H9 (cell line): ENCODE measurements at regions not wholly inside any gene's neighbourhood (a gene's known extent, or its start where the extent isn't known, plus 50 kb on each side); places are given as distances from the start of the nearest gene placed in this dataset.
A peak's percentile ranks its signal among the peaks of the same experiment; 100 is the strongest.

Experiments used
- DNase-seq: peaks from one replicate; pipeline ENCODE4 v3.0.0-alpha.2; 2017
- H2AFZ ChIP-seq: one replicate; pipeline ENCODE4 v1.6.1; 2013; ENCODE audit warnings: mild to moderate bottlenecking, low read length, control low read depth, moderate library complexity
- H2AK5ac ChIP-seq: 2 replicates; pipeline ENCODE4 v1.6.1; 2013; ENCODE audit warnings: low read length, control low read depth, mixed read lengths; ENCODE audit not compliant: insufficient read length
- H2BK120ac ChIP-seq: one replicate; pipeline ENCODE4 v1.6.1; 2013; ENCODE audit warnings: low read depth, mild to moderate bottlenecking, low read length, control low read depth, inconsistent platforms; ENCODE audit not compliant: poor library complexity, severe bottlenecking
- H2BK12ac ChIP-seq: 2 replicates; pipeline ENCODE4 v1.6.1; 2013; ENCODE audit warnings: low read length, control low read depth, mixed read lengths, low read depth; ENCODE audit not compliant: insufficient read length
- H2BK15ac ChIP-seq: 2 replicates; pipeline ENCODE4 v1.6.1; 2013; ENCODE audit warnings: low read depth, low read length, control low read depth
- H2BK20ac ChIP-seq: one replicate; pipeline ENCODE4 v1.6.1; 2013; ENCODE audit warnings: low read depth, mild to moderate bottlenecking, low read length, control low read depth, inconsistent platforms; ENCODE audit not compliant: poor library complexity, severe bottlenecking
- H2BK5ac ChIP-seq: 2 replicates; pipeline ENCODE4 v1.6.1; 2013; ENCODE audit warnings: low read length, control low read depth, mixed read lengths; ENCODE audit not compliant: insufficient read length
- H3K14ac ChIP-seq: 2 replicates; pipeline ENCODE4 v1.6.1; 2013; ENCODE audit warnings: low read length, control low read depth; ENCODE audit not compliant: insufficient read depth
- H3K18ac ChIP-seq: 2 replicates; pipeline ENCODE4 v1.6.1; 2013; ENCODE audit warnings: low read depth, mild to moderate bottlenecking, mixed read lengths, low read length, control low read depth; ENCODE audit not compliant: insufficient read length
- H3K23ac ChIP-seq: 2 replicates; pipeline ENCODE4 v1.6.1; 2013; ENCODE audit warnings: low read length, control low read depth, mixed read lengths, low read depth; ENCODE audit not compliant: insufficient read length
- H3K23me2 ChIP-seq: 2 replicates; pipeline ENCODE4 v1.6.1; 2013; ENCODE audit warnings: low read depth, mild to moderate bottlenecking, mixed read lengths, low read length, control low read depth; ENCODE audit not compliant: insufficient read length, poor library complexity, severe bottlenecking
- H3K27ac ChIP-seq: 2 replicates; pipeline ENCODE4 v1.5.1; 2013; ENCODE audit warnings: low read length, control low read depth, mixed read lengths, low read depth; ENCODE audit not compliant: insufficient read length
- H3K27me3 ChIP-seq: 2 replicates; pipeline ENCODE4 v1.6.1; 2013; ENCODE audit warnings: low read length, control low read depth, inconsistent platforms; ENCODE audit not compliant: insufficient read depth
- H3K4ac ChIP-seq: 2 replicates; pipeline ENCODE4 v1.6.1; 2013; ENCODE audit warnings: low read depth, mild to moderate bottlenecking, control low read depth, inconsistent platforms, low read length, moderate library complexity
- H3K4me1 ChIP-seq: 2 replicates; pipeline ENCODE4 v1.6.1; 2013; ENCODE audit warnings: low read length, control low read depth, inconsistent platforms; ENCODE audit not compliant: insufficient read depth
- H3K4me2 ChIP-seq: 2 replicates; pipeline ENCODE4 v1.6.1; 2013; ENCODE audit warnings: low read length, control low read depth, mixed read lengths; ENCODE audit not compliant: insufficient read length, insufficient read depth
- H3K56ac ChIP-seq: 2 replicates; pipeline ENCODE4 v1.6.1; 2013; ENCODE audit warnings: low read depth, mild to moderate bottlenecking, mixed read lengths, low read length, control low read depth; ENCODE audit not compliant: insufficient read length
- H3K79me1 ChIP-seq: 2 replicates; pipeline ENCODE4 v1.6.1; 2013; ENCODE audit warnings: low read depth, mild to moderate bottlenecking, moderate library complexity, low read length, control low read depth, inconsistent platforms; ENCODE audit not compliant: insufficient read depth, poor library complexity, severe bottlenecking
- H3K79me2 ChIP-seq: 2 replicates; pipeline ENCODE4 v1.6.1; 2013; ENCODE audit warnings: low read length, control low read depth, inconsistent platforms; ENCODE audit not compliant: insufficient read depth
- H3K9ac ChIP-seq: 2 replicates; pipeline ENCODE4 v1.6.1; 2013; ENCODE audit warnings: low read length, control low read depth, mixed read lengths; ENCODE audit not compliant: insufficient read length; ENCODE audit errors: extremely low read depth
- H3K9me3 ChIP-seq: one replicate; pipeline ENCODE4 v1.6.1; 2013; ENCODE audit warnings: low read depth, low read length, inconsistent platforms; ENCODE audit not compliant: control insufficient read depth
- H3T11ph ChIP-seq: one replicate; pipeline ENCODE4 v1.6.1; 2013; ENCODE audit warnings: mild to moderate bottlenecking, low read length, control low read depth, inconsistent platforms
- H4K20me1 ChIP-seq: one replicate; pipeline ENCODE4 v1.6.1; 2013; ENCODE audit not compliant: control insufficient read depth, insufficient read length, insufficient read depth
- H4K5ac ChIP-seq: 2 replicates; pipeline ENCODE4 v1.6.1; 2013; ENCODE audit warnings: low read depth, mild to moderate bottlenecking, mixed read lengths, low read length, control low read depth; ENCODE audit not compliant: insufficient read length
- H4K8ac ChIP-seq: replicated peaks from 2 replicates; pipeline ENCODE4 v1.6.1; 2013; ENCODE audit warnings: low read length, control low read depth, mixed read lengths, low read depth; ENCODE audit not compliant: insufficient read length
- H4K91ac ChIP-seq: 2 replicates; pipeline ENCODE4 v1.6.1; 2013; ENCODE audit warnings: low read depth, mild to moderate bottlenecking, moderate library complexity, mixed read lengths, low read length, control low read depth; ENCODE audit not compliant: insufficient read length
- H3K27ac Mint-ChIP-seq, 3 experiments: 2 replicates in 2 of 3; 3 replicates in 1 of 3; pipeline ENCODE4 v1.8.0; 2020 to 2021; ENCODE audit warnings: mixed read lengths in 3 of 3, mild to moderate bottlenecking in 1 of 3, moderate library complexity in 1 of 3
- H3K27me3 Mint-ChIP-seq: 2 replicates; pipeline ENCODE4 v1.8.0; 2021; ENCODE audit warnings: low read depth, mild to moderate bottlenecking, moderate library complexity, mixed read lengths
- H3K36me3 Mint-ChIP-seq, 3 experiments: 2 replicates in 2 of 3; 3 replicates in 1 of 3; pipeline ENCODE4 v1.8.0; 2020 to 2021; ENCODE audit warnings: low read depth in 3 of 3, mixed read lengths in 3 of 3; ENCODE audit not compliant: insufficient read depth in 1 of 3
- H3K4me1 Mint-ChIP-seq, 2 experiments: 2 replicates each; pipeline ENCODE4 v1.8.0; 2020; ENCODE audit warnings: mixed read lengths in 2 of 2
- H3K4me3 Mint-ChIP-seq, 2 experiments: 2 replicates in 1 of 2; 3 replicates in 1 of 2; pipeline ENCODE4 v1.8.0; 2020 to 2021; ENCODE audit warnings: mild to moderate bottlenecking in 2 of 2, mixed read lengths in 2 of 2, moderate library complexity in 1 of 2
- H3K9me3 Mint-ChIP-seq, 2 experiments: 2 replicates in 1 of 2; 3 replicates in 1 of 2; pipeline ENCODE4 v1.8.0; 2020; ENCODE audit warnings: mild to moderate bottlenecking in 2 of 2, mixed read lengths in 2 of 2, moderate library complexity in 1 of 2
- WGBS: extraction: QIAGEN DNeasy Blood & Tissue Kit; methylation state at CpG from one replicate; pipeline ENCODE4 v1.1.7; 2013; ENCODE audit warnings: missing lambda C conversion rate, low lambda C conversion rate, mixed read lengths; ENCODE audit not compliant: insufficient read length; ENCODE audit errors: extremely low coverage; 5-methylcytosine and 5-hydroxymethylcytosine counted together
- TF ChIP-seq, protein P1 (sequence below): fragments of 200-600 bp; sonication (generic); conservative IDR thresholded peaks from 3 replicates; pipeline ENCODE4 v1.8.0; 2021; ENCODE audit warnings: antibody characterized with exemption, mild to moderate bottlenecking

DNA sequence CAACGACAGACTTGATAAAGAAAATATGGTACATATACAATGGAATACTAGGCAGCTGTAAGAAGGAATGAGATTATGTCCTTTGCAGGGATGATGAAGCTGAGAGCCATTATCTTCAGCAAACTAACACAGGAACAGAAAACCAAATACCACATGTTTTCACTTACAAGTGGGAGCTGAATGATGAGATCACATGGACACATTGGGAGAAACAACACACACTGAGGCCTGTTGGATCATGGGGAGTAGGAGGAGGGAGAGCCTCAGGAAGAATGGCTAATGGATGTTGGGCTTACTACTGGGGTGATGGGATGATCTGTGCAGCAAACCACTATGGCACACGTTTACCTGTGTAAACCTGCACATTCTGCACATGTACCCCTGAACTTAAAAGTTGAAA lies 209.7 kb downstream of the SPRY1 start:
- Histone ChIP-seq H2AFZ (no peak overlapping the region), H4K8ac (no peak overlapping the region), H4K20me1 (no peaks in the 10 kb centered on the region), H2BK5ac (no peak overlapping the region), H3K27me3 (no peaks in the 10 kb centered on the region), H3T11ph (no peak overlapping the region), H4K91ac (no peak overlapping the region), H3K27ac (no peak overlapping the region), H3K79me1 (no peaks in the 10 kb centered on the region), H3K23me2 (no peaks in the 10 kb centered on the region), H3K4me2 (no peak overlapping the region), H3K9me3 (no peaks in the 10 kb centered on the region), H2AK5ac (no peak overlapping the region), H2BK12ac (no peak overlapping the region), H4K5ac (no peak overlapping the region), H2BK15ac (no peak overlapping the region), H3K9ac (no peak overlapping the region), H3K79me2 (no peaks in the 10 kb centered on the region), H2BK120ac (no peak overlapping the region), H3K56ac (no peak overlapping the region), H2BK20ac (no peak overlapping the region), H3K4ac (no peak overlapping the region), H3K4me1 (no peaks in the 10 kb centered on the region), H3K18ac (no peak overlapping the region), H3K23ac (no peak overlapping the region), H3K14ac (no peak overlapping the region)
- no peak overlapping the region for H3K4me3 Mint-ChIP-seq
- no CpG with 5 or more reads among the region's 2 CpGs for WGBS
- H3K27ac Mint-ChIP-seq, result peak overlapping the region in 1 of 3 experiments; percentile 2; a peak in 1 of 7 replicates
- no peaks in the 10 kb centered on the region for H3K27me3 Mint-ChIP-seq
- H3K9me3 Mint-ChIP-seq, result no peaks in the 10 kb centered on the region
- peaks cover 0 to 4% (median 0%) of the 10 kb centered on the region in 3 experiments; a peak in 1 of 7 replicates for H3K36me3 Mint-ChIP-seq
- DNase-seq, result no peak
- TF ChIP-seq, protein P1, sequence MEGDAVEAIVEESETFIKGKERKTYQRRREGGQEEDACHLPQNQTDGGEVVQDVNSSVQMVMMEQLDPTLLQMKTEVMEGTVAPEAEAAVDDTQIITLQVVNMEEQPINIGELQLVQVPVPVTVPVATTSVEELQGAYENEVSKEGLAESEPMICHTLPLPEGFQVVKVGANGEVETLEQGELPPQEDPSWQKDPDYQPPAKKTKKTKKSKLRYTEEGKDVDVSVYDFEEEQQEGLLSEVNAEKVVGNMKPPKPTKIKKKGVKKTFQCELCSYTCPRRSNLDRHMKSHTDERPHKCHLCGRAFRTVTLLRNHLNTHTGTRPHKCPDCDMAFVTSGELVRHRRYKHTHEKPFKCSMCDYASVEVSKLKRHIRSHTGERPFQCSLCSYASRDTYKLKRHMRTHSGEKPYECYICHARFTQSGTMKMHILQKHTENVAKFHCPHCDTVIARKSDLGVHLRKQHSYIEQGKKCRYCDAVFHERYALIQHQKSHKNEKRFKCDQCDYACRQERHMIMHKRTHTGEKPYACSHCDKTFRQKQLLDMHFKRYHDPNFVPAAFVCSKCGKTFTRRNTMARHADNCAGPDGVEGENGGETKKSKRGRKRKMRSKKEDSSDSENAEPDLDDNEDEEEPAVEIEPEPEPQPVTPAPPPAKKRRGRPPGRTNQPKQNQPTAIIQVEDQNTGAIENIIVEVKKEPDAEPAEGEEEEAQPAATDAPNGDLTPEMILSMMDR, result no peak
- peaks cover 2 to 5% of the 10 kb centered on the region in 2 experiments for H3K4me1 Mint-ChIP-seq
